ENCODE measurements at regions not wholly inside any gene's neighbourhood (a gene's known extent, or its start where the extent isn't known, plus 50 kb on each side); places are given as distances from the start of the nearest gene placed in this dataset.

GRCh38 chr7:41633690-41634089, 69.2 kb downstream of the INHBA start:
- peaks cover 34% of the 10 kb centered on the region for H3K4me1 ChIP-seq (ENCODE audit: insufficient read depth, low read length)
- no peak overlapping the region for H3K9ac ChIP-seq (ENCODE audit: low read depth, low read length)
- H3K36me3 ChIP-seq (ENCODE audit: insufficient read depth, low read depth, low read length): no peaks in the 10 kb centered on the region
- H3K27ac ChIP-seq (ENCODE audit: low read length): no peak overlapping the region
- no peak overlapping the region for H3K4me3 ChIP-seq (ENCODE audit: low read length)
- H3K27me3 ChIP-seq (ENCODE audit: insufficient read depth, low read length): no peaks in the 10 kb centered on the region
- H3K9me3 ChIP-seq (ENCODE audit: insufficient read depth, low read depth, low read length): no peaks in the 10 kb centered on the region

DNA sequence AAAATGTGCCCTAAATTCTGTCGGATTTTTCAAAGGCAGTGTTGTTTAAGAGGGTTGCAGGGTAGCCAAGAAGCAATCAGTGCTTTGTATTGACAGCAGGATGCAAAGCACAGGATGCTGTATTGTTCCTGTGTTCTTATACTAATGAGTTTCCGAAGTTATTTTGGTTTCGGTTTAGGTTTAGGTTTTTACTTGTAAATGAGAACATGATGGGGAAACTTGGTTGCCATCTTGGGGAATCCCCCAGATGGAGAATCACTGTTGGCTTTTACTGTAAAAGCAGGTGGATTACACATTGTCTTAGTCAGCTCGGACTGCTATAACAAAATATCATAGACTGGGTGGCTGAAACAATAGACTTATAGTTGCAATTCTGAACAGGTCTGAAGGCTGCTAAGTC, 72.1 kb downstream of the INHBA start:
- Histone ChIP-seq H3K27me3 (ENCODE audit: insufficient read depth, low read length) (no peaks in the 10 kb centered on the region), H3K36me3 (ENCODE audit: insufficient read depth, low read depth, low read length) (no peaks in the 10 kb centered on the region), H3K9ac (ENCODE audit: low read depth, low read length) (peak overlapping the region; percentile 19; the same call in 1 of the 2 replicates), H3K27ac (ENCODE audit: low read length) (peak overlapping the region; percentile 15), H3K4me3 (ENCODE audit: low read length) (peak overlapping the region; percentile 27; the same call in 1 of the 2 replicates), H3K9me3 (ENCODE audit: insufficient read depth, low read depth, low read length) (no peaks in the 10 kb centered on the region), H3K4me1 (ENCODE audit: insufficient read depth, low read length) (peaks cover 40% of the 10 kb centered on the region)

- H3K9me3 ChIP-seq (ENCODE audit: insufficient read depth, low read depth, low read length): no peaks in the 10 kb centered on the region
- peak overlapping the region; percentile 60; the same call in 1 of the 2 replicates for H3K9ac ChIP-seq (ENCODE audit: low read depth, low read length)
- peaks cover 39% of the 10 kb centered on the region for H3K4me1 ChIP-seq (ENCODE audit: insufficient read depth, low read length)
- H3K4me3 ChIP-seq (ENCODE audit: low read length): peak overlapping the region; percentile 40; the same call in 1 of the 2 replicates
- peak overlapping the region; percentile 15 for H3K27ac ChIP-seq (ENCODE audit: low read length)
- H3K36me3 ChIP-seq (ENCODE audit: insufficient read depth, low read depth, low read length): no peaks in the 10 kb centered on the region
- no peaks in the 10 kb centered on the region for H3K27me3 ChIP-seq (ENCODE audit: insufficient read depth, low read length)
These were observed 73.2 kb downstream of the INHBA start for GRCh38 chr7:41629711-41630111.

- no peaks in the 10 kb centered on the region for H3K9me3 ChIP-seq (ENCODE audit: insufficient read depth, low read depth, low read length)
- H3K9ac ChIP-seq (ENCODE audit: low read depth, low read length): peak overlapping the region; percentile 60; the same call in 1 of the 2 replicates
- peak overlapping the region; percentile 40; the same call in 1 of the 2 replicates for H3K4me3 ChIP-seq (ENCODE audit: low read length)
- no peaks in the 10 kb centered on the region for H3K27me3 ChIP-seq (ENCODE audit: insufficient read depth, low read length)
- no peaks in the 10 kb centered on the region for H3K36me3 ChIP-seq (ENCODE audit: insufficient read depth, low read depth, low read length)
- peaks cover 39% of the 10 kb centered on the region for H3K4me1 ChIP-seq (ENCODE audit: insufficient read depth, low read length)
- peak overlapping the region; percentile 6 for H3K27ac ChIP-seq (ENCODE audit: low read length)
These were observed 74.0 kb downstream of the INHBA start for GRCh38 chr7:41628901-41629300.

GRCh38 chr7:41627645-41628298, 75.1 kb downstream of the INHBA start:
- Histone ChIP-seq H3K27me3 (ENCODE audit: insufficient read depth, low read length) (no peaks in the 10 kb centered on the region), H3K36me3 (ENCODE audit: insufficient read depth, low read depth, low read length) (no peaks in the 10 kb centered on the region), H3K9ac (ENCODE audit: low read depth, low read length) (peak overlapping the region; percentile 60; the same call in 1 of the 2 replicates), H3K4me3 (ENCODE audit: low read length) (peak overlapping the region; percentile 25; the same call in 1 of the 2 replicates), H3K4me1 (ENCODE audit: insufficient read depth, low read length) (peaks cover 39% of the 10 kb centered on the region), H3K9me3 (ENCODE audit: insufficient read depth, low read depth, low read length) (no peaks in the 10 kb centered on the region), H3K27ac (ENCODE audit: low read length) (peak overlapping the region; percentile 6)

DNA sequence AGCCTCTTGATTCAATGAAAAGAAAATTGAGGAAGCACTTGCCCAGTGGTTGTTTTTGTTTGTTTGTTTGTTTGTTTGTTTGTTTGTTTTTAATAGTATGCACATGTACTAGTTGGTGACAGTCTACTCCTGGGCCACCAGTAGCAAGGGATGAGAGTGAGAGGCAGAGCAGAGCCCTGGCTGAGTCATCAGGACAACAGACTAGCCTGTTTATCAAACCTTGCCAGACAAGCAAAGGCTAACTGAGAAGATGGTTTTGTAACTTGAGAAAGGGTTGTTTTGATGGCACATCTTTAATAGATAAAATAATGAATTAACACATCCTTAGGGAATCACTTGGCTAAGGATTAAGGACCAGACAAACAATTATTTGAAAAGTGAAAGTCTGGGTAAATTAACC, 78.1 kb downstream of the INHBA start:
- Histone ChIP-seq H3K4me3 (ENCODE audit: low read length) (no peak overlapping the region), H3K4me1 (ENCODE audit: insufficient read depth, low read length) (peaks cover 24% of the 10 kb centered on the region), H3K27me3 (ENCODE audit: insufficient read depth, low read length) (no peaks in the 10 kb centered on the region), H3K27ac (ENCODE audit: low read length) (no peak overlapping the region), H3K9me3 (ENCODE audit: insufficient read depth, low read depth, low read length) (no peaks in the 10 kb centered on the region), H3K9ac (ENCODE audit: low read depth, low read length) (no peak overlapping the region), H3K36me3 (ENCODE audit: insufficient read depth, low read depth, low read length) (no peaks in the 10 kb centered on the region)

DNA sequence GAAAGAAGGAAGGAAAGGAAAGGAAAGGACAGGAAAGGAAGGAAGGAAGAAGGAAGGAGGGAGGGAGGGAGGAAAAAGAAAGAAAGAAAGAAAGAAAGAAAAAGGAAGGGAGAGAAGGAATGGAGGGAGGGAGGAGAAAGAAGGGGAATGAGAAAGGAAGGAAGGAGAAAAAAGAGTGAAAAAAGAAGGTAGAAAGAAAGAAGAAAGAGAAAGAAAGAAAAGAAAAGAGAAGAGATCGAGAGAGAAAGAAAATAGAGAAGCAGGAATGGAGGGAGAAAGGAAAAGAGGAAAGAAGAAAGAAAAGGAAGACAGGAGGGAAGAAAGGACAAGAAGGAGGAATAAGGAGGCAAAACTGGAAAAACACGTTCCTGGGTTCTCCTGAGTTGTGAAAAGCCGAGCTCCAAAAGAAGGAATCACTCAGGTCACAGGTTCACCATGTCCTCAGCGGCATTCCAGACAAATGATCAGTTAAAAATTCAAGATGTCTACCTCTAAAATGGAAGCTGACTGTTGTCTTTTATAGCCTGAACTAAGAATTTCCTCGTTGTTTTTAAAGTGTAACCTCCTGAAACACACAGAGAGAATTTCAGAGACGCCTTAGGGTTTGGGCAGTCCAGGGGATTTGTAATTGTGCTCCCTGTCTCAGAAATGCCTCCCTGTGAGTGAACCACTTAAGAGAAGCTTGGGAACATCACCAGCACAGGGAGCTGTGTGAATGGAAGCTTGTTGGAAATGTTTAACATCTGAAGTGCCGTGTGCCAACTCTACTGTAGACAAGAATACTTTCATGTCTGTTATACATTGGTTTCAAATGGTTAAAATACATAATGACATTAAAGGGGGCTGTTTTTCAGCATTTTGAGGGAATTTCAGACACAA, 80.7 kb downstream of the INHBA start:
- Histone ChIP-seq H3K27ac (ENCODE audit: low read length) (no peak overlapping the region), H3K9me3 (ENCODE audit: insufficient read depth, low read depth, low read length) (no peaks in the 10 kb centered on the region), H3K36me3 (ENCODE audit: insufficient read depth, low read depth, low read length) (no peaks in the 10 kb centered on the region), H3K9ac (ENCODE audit: low read depth, low read length) (no peak overlapping the region), H3K27me3 (ENCODE audit: insufficient read depth, low read length) (no peaks in the 10 kb centered on the region), H3K4me3 (ENCODE audit: low read length) (no peak overlapping the region), H3K4me1 (ENCODE audit: insufficient read depth, low read length) (no peaks in the 10 kb centered on the region; the same call in 1 of the 2 replicates)

GRCh38 chr7:41617987-41618386, 84.9 kb downstream of the INHBA start:
- Histone ChIP-seq H3K9me3 (ENCODE audit: insufficient read depth, low read depth, low read length) (no peaks in the 10 kb centered on the region), H3K36me3 (ENCODE audit: insufficient read depth, low read depth, low read length) (no peaks in the 10 kb centered on the region), H3K4me1 (ENCODE audit: insufficient read depth, low read length) (peaks cover 4% of the 10 kb centered on the region; the same call in 1 of the 2 replicates), H3K9ac (ENCODE audit: low read depth, low read length) (no peak overlapping the region), H3K4me3 (ENCODE audit: low read length) (no peak overlapping the region), H3K27ac (ENCODE audit: low read length) (no peak overlapping the region), H3K27me3 (ENCODE audit: insufficient read depth, low read length) (no peaks in the 10 kb centered on the region)

DNA sequence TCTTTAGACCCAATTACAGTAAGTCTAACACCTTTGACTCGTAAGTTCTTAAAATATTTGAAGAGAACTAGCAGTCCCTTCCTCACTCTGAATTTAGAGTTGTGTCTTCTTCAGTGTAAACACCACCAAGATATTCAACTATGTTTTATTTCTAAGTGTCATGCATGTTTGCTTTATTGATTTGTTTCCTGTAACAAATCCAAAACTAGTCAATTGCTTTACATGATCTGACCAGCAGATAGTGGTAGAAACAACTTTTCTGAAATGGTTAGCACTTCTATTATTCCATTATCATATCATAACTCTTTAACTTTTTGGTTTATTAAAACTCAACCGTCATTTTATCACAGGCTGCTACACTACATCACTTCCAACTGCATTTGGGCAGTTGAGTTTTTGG, 90.1 kb downstream of the INHBA start:
- Histone ChIP-seq H3K9ac (ENCODE audit: low read depth, low read length) (no peak overlapping the region), H3K4me3 (ENCODE audit: low read length) (no peak overlapping the region), H3K27me3 (ENCODE audit: insufficient read depth, low read length) (no peaks in the 10 kb centered on the region), H3K36me3 (ENCODE audit: insufficient read depth, low read depth, low read length) (no peaks in the 10 kb centered on the region), H3K27ac (ENCODE audit: low read length) (no peak overlapping the region), H3K4me1 (ENCODE audit: insufficient read depth, low read length) (peaks cover 4% of the 10 kb centered on the region; the same call in 1 of the 2 replicates), H3K9me3 (ENCODE audit: insufficient read depth, low read depth, low read length) (no peaks in the 10 kb centered on the region)

DNA sequence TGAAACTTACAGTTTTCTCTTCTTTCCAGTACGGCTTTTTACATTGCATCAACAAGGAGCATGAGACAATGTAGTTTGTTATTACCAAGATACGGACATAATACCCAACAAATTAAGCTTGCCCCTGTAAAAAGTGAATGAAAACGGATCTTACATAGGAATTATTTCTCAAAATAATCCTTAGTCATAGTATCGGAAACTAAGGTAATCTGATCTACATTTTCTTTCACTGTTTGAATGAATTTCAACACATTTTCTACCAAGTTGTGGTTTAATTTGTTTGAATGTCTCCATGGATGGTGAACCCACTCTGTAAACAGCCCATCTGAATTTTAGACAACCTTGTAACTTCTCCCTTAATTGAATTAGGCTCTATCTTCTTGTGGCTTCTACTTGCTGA, 90.5 kb downstream of the INHBA start:
- no peaks in the 10 kb centered on the region for H3K27me3 ChIP-seq (ENCODE audit: insufficient read depth, low read length)
- H3K4me1 ChIP-seq (ENCODE audit: insufficient read depth, low read length): peaks cover 4% of the 10 kb centered on the region; the same call in 1 of the 2 replicates
- H3K9me3 ChIP-seq (ENCODE audit: insufficient read depth, low read depth, low read length): no peaks in the 10 kb centered on the region
- H3K9ac ChIP-seq (ENCODE audit: low read depth, low read length): no peak overlapping the region
- H3K36me3 ChIP-seq (ENCODE audit: insufficient read depth, low read depth, low read length): no peaks in the 10 kb centered on the region
- no peak overlapping the region for H3K4me3 ChIP-seq (ENCODE audit: low read length)
- no peak overlapping the region for H3K27ac ChIP-seq (ENCODE audit: low read length)

DNA sequence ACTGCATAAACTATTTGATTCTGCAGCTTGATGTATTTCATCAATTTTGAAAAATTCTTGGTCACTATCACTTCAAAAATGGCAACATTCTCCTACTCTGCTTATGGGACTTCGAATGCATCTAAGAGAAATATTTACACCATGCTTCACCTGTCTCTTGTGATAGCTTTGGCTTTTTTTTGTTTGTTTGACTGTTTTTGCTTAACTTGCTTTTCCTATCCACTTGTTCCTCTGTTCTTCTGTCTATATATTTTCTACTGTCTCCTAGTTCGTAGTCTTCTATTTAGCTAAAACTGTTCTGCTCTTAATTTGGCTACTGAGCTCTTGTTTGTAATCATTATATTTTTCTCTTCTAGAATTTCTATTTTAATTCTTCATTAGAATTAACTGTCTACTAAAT, 94.4 kb downstream of the INHBA start:
- Histone ChIP-seq H3K9ac (ENCODE audit: low read depth, low read length) (no peak overlapping the region), H3K4me1 (ENCODE audit: insufficient read depth, low read length) (no peaks in the 10 kb centered on the region), H3K27ac (ENCODE audit: low read length) (no peak overlapping the region), H3K9me3 (ENCODE audit: insufficient read depth, low read depth, low read length) (no peaks in the 10 kb centered on the region), H3K27me3 (ENCODE audit: insufficient read depth, low read length) (no peaks in the 10 kb centered on the region), H3K4me3 (ENCODE audit: low read length) (no peak overlapping the region), H3K36me3 (ENCODE audit: insufficient read depth, low read depth, low read length) (no peaks in the 10 kb centered on the region)

GRCh38 chr7:41603985-41604384, 98.9 kb downstream of the INHBA start:
- H3K27me3 ChIP-seq (ENCODE audit: insufficient read depth, low read length): no peaks in the 10 kb centered on the region
- no peaks in the 10 kb centered on the region for H3K4me1 ChIP-seq (ENCODE audit: insufficient read depth, low read length)
- no peak overlapping the region for H3K27ac ChIP-seq (ENCODE audit: low read length)
- no peaks in the 10 kb centered on the region for H3K9me3 ChIP-seq (ENCODE audit: insufficient read depth, low read depth, low read length)
- H3K4me3 ChIP-seq (ENCODE audit: low read length): no peak overlapping the region
- H3K9ac ChIP-seq (ENCODE audit: low read depth, low read length): no peak overlapping the region
- H3K36me3 ChIP-seq (ENCODE audit: insufficient read depth, low read depth, low read length): no peaks in the 10 kb centered on the region

All from iPS-20b (cell line).